Islet precursor cell (in vitro differentiated cells): ENCODE measurements at regions not wholly inside any gene's neighbourhood (a gene's known extent, or its start where the extent isn't known, plus 50 kb on each side); places are given as distances from the start of the nearest gene placed in this dataset.

Source experiments
- DNase-seq: peaks from one replicate; pipeline ENCODE4 v3.0.0-alpha.2; 2018

DNA sequence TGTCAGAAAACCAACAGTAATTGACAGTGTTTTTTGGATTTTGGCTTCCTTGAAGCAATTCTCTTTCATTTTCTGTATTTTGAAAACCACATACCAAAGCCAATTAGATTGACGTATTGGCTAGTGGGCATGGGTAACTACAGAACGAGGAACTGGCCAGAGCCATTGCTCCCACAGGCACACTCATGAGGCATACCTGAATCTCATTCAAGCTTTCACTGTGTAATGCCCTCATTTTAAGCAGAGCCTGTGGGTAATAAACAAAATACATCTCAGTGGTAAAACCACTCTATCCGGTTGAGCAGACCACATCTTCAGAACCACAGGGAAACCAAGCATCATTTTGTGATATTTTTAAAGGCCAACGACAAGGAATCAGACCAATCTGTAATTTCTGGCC lies 394.1 kb downstream of the ZNF608 start:
- DNase-seq, result no peak

GRCh38 chr5:124349931-124350330 lies 396.5 kb downstream of the ZNF608 start:
- DNase-seq, result no peak

DNA sequence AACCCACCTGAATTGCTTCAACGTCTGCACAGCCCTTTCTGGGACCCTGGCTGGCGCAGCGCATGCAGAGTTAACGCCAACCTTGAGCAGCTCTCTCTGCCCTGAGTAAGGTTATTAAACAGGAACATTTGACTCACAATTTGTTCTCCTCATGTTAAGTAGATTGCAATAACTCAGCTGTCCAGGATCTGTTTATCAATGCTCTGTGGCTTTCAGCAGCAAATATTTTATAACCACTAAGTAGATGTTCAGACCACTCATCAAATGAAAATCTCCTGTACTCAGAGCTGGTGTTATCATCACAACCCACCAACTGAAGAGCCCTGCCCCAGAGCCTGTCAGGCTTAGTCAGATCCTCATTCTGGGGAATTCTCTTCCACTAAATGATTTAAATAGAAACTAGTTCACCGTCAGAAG lies 403.0 kb downstream of the ZNF608 start:
- no peak for DNase-seq

DNA sequence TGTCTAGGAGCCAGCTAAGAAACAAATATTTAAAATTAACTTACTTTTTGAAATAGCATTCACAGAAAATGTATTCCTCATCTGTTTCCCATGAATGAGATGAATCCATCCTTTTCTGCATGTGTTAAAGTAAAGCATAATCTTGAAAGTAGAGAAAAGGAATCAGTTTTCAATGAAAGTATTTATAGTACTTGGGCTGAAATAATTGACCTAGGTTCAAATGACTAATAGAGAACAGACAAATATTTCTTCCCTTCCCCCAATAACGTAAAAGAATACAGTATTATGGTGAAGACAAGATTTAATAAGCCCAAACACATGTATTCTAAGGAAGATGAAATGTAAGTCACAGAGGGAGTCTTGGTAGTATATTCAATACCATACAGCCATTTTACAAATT lies 403.5 kb downstream of the ZNF608 start:
- no peak for DNase-seq

- no peak for DNase-seq
These were observed 403.9 kb downstream of the ZNF608 start for GRCh38 chr5:124342584-124342983.

GRCh38 chr5:124342027-124342471 lies 404.4 kb downstream of the ZNF608 start:
- no peak for DNase-seq

GRCh38 chr5:124341066-124341858 lies 405.2 kb downstream of the ZNF608 start:
- no peak for DNase-seq

GRCh38 chr5:124337996-124338395 lies 408.4 kb downstream of the ZNF608 start:
- DNase-seq, result no peak

- DNase-seq, result no peak
These were observed 413.0 kb downstream of the ZNF608 start for GRCh38 chr5:124333298-124333979.

GRCh38 chr5:124332273-124332672 lies 414.2 kb downstream of the ZNF608 start:
- no peak for DNase-seq

DNA sequence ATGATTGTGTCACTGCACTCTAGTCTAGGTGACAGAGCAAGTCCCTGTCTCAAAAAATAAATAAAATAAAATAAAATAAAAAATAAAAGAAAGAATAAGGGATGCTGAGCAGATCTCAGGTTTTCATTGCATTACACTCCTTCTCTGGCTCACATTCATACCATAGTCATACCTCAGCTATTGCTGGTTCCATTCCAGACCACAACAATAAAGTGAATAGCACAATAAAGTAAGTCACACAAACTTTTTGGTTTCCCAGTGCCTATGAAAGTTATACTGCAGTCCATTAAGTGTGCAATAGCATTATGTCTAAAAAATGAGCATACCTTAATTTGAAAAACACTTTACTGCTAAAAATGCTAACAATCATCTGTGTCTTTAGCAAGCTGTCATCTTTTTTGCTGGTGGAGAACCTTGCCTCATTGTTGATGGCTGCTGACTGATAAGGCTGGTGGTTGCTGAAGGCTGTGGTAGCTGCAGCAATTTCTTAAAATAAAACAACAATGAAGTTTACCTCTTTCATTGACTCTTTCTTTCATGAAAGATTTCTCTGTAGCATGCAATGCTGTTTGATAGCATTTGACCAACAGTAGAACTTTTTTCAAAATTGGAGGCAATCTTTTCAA lies 415.7 kb downstream of the ZNF608 start:
- no peak for DNase-seq

GRCh38 chr5:124328201-124328600 lies 418.2 kb downstream of the ZNF608 start:
- no peak for DNase-seq

GRCh38 chr5:124318661-124319060 lies 427.8 kb downstream of the ZNF608 start:
- DNase-seq, result no peak

DNA sequence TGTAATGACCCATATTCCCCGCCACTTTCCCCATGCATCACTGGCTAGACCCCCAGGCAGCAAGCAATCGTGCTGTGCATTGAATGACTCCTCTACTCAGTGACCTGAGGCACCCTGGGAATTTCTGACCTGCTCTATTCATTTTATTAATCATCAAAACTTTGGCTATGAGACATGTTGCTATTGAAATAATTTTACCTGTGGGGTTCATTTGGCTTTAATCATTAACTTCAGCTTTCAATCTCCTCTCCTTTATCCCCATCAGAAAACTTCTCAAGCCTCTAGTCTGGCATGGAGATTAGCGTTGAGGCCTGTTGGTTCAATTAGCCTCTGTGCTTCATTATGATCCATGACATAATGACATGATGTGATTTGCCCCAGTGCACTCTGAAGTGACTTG lies 429.0 kb downstream of the ZNF608 start:
- DNase-seq, result no peak

DNA sequence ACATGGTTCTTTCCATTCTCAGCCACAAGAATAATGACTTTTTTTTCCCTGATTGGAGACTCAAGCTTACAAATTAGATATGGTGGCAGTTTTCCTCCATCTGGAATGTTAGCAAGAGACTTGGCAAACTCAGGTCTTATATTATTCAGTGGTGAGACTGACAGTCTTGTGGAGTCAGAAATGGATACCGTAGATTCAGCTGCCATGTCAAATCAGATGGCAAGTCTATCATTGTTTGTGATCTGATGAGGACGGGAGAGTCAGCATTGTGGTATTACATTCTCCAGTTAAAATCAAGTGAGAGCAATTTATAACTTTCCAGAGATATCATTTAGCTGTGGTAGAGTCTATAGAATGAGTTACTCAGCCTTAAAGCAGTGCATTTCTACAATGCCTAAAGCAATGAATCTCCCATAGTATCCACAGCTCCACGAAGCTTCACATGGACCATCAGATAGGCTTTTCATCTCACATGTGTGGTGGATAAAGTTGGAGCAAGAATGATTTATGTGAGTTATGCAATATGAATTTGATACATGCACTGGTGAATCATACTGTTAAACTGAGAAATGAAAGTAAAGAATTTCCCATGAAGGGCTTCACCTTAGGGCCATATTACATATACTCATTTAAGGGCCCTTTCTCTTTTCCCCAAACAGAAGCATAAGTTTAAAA lies 430.6 kb downstream of the ZNF608 start:
- DNase-seq, result no peak

DNA sequence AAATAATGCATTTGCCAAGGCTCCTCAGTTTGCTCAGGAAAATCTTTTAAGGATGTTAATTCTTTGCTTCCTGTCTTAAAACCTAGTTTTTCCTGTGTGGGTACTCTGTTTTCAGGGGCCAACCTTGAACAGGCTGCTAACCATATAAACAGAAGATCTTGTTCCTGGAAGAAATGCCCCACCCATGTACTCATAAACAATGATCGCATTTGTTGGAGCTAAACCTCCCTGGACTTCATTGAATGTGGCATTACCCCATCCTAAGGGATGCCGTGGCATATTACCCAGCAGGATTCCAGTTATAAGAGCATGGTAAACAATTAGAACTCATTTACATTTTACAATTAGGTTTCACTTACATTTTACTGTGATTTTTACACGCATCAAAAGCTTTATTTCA lies 436.0 kb downstream of the ZNF608 start:
- no peak for DNase-seq

DNA sequence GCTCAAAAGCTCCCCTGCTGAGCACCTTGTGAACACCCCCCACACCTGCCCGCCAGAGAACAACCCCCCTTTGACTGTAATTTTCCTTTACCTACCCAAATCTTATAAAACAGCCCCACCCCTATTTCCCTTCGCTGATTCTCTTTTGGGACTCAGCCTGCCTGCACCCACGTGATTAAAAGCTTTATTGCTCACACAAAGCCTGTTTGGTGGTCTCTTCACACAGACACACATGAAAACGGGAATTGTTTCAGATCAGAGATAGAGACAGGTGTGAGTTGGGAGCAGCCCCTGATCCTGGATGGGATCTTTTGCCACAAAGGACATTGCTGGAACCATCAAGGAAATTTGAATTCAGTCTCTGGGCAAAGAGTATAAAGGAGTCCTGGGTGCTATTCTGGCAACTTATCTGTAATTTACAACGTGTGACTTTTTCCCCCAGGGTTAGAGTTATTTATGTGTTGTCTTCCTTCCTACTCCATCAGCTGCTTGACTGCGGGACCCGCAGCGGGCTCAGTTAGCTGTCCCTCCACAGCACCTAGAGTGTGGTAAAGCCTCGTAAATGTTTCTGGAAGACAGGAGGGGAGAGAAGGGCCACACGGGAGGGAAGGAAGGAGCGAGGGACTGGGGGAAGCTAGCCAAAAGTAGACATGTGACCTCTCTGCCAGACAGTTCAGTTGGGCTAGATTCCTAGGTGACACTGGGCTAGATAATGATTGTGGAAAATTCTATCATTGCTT lies 437.0 kb downstream of the ZNF608 start:
- DNase-seq, result peak; percentile 84

GRCh38 chr5:124303366-124303765 lies 443.1 kb downstream of the ZNF608 start:
- no peak for DNase-seq

GRCh38 chr5:124302533-124302932 lies 443.9 kb downstream of the ZNF608 start:
- no peak for DNase-seq

- DNase-seq, result no peak
These were observed 444.6 kb downstream of the ZNF608 start for GRCh38 chr5:124301850-124302249.

GRCh38 chr5:124300815-124301621 lies 445.4 kb downstream of the ZNF608 start:
- DNase-seq, result no peak

DNA sequence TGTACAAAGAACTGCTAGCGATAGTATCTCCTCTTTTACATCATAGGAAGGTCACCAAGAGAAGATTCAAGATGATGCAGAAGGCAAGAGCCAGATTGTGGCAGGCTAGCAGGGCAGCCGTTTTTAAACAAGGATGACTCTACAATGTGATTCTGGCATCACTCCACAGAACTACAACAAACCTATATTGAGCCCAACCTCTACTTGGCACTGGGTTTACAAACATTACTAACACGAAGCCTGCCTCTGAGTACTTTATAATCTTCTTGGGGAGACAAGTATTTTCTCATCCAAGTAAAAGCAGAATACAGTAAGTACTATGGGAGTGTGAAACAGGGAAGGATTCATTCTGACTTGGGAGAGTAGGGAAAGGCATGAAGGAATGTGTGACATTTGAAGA lies 448.6 kb downstream of the ZNF608 start:
- no peak for DNase-seq
